ENCODE measurements at regions not wholly inside any gene's neighbourhood (a gene's known extent, or its start where the extent isn't known, plus 50 kb on each side); places are given as distances from the start of the nearest gene placed in this dataset.

DNA sequence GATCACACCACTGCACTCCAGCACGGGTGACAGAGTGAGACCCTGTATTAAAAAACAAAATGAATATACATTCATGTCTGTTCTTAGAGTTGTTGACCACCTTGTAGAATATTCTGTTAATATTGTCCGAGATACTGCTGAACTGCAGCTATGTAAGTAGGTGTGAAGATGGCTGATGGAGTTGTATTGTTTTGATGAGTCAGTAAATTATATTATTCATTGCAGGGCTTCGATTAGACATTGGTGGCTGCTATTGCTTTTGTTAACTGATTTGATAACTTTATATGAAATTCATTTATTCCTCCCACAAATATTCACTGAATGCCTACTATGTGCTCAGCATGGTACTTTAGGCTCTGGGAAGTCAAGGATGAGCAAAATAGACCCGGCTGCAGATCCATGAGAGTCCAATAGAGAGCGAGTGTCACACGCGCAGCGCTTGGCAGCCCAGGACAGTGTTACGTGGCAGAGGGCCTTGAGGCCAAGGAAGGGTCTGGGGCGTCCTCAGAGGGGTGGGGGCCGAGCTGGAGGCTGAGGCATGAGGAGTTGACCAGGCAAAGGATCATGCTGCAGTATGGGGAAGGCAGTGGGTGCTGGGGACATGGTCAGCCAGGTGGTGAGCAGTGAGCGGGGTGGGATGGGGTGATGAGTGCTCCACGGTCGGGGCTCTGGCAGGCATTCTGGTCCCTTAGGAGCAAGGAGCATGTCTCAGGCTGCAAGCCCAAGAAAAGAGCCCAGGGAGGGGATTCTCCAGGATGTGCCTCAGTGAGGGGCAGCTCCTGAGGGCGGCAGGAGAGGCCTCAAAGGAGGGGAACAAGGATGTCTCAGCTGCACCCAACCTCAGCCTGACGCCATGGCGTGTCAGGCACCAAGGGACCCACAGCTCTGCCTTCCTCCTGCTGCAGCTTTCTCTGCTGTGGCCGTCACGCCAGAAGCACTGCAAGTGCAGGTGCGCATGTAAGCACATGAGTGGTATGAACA lies 243.5 kb downstream of the GADD45G start:
- no peak overlapping the region for H3K4me3 Mint-ChIP-seq (ENCODE audit: unreplicated experiment)
- DNase-seq (ENCODE audit: extremely low spot score, unreplicated experiment): peak; percentile 73
- H3K27me3 Mint-ChIP-seq (ENCODE audit: unreplicated experiment): no peaks in the 10 kb centered on the region
- TF ChIP-seq, protein P1, sequence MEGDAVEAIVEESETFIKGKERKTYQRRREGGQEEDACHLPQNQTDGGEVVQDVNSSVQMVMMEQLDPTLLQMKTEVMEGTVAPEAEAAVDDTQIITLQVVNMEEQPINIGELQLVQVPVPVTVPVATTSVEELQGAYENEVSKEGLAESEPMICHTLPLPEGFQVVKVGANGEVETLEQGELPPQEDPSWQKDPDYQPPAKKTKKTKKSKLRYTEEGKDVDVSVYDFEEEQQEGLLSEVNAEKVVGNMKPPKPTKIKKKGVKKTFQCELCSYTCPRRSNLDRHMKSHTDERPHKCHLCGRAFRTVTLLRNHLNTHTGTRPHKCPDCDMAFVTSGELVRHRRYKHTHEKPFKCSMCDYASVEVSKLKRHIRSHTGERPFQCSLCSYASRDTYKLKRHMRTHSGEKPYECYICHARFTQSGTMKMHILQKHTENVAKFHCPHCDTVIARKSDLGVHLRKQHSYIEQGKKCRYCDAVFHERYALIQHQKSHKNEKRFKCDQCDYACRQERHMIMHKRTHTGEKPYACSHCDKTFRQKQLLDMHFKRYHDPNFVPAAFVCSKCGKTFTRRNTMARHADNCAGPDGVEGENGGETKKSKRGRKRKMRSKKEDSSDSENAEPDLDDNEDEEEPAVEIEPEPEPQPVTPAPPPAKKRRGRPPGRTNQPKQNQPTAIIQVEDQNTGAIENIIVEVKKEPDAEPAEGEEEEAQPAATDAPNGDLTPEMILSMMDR (IDR thresholded peaks at IDR 0.05): no peak
- no peaks in the 10 kb centered on the region for H3K4me1 Mint-ChIP-seq (ENCODE audit: unreplicated experiment)
- H3K27ac Mint-ChIP-seq (ENCODE audit: unreplicated experiment): no peak overlapping the region
- H3K36me3 Mint-ChIP-seq (ENCODE audit: unreplicated experiment): no peaks in the 10 kb centered on the region
- H3K9me3 Mint-ChIP-seq (ENCODE audit: unreplicated experiment): peaks cover 8% of the 10 kb centered on the region

DNA sequence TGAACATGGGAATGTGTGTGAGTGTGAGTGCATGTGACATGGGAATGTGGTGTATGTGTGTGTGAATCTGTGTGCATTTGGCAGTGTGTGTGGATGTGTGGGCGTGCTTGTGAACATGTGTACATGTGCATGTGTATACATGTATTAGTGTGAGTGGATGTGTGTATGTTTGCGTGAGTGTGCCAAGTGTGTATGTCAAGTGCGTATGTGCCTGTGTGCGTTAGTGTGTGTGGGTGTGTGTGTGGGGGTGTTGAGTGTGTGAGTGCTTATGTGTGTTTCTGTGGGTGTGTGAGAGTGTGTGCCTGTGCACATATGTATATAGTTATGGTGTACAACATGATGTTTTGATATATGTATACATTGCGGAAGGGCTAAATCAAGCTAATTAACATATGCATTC lies 244.3 kb downstream of the GADD45G start:
- DNase-seq (ENCODE audit: extremely low spot score, unreplicated experiment): no peak
- Mint-ChIP-seq H3K4me3 (ENCODE audit: unreplicated experiment) (no peak overlapping the region), H3K27me3 (ENCODE audit: unreplicated experiment) (no peaks in the 10 kb centered on the region), H3K4me1 (ENCODE audit: unreplicated experiment) (no peaks in the 10 kb centered on the region), H3K27ac (ENCODE audit: unreplicated experiment) (no peak overlapping the region), H3K36me3 (ENCODE audit: unreplicated experiment) (no peaks in the 10 kb centered on the region), H3K9me3 (ENCODE audit: unreplicated experiment) (peaks cover 8% of the 10 kb centered on the region)
- TF ChIP-seq, protein P1 (IDR thresholded peaks at IDR 0.05): no peak

DNA sequence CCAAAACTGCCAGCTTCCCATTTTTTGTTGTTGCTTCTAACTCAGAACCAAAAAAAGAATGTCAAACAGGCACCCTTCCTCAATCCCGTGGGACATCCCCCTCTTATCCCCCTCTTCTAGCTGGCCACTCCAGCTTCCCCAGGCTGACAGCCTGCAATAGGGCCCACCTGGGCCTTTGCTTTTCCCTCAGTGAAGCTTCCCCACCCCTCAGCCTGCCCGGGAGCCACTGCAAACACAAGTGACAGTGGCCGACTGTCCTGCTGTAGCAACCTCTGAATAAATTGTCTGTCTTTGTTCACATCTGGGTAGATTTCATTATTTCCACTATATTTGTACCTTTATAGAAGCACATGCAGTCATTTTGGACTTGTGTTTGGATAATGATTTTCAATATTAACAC lies 245.3 kb downstream of the GADD45G start:
- Mint-ChIP-seq H3K4me1 (ENCODE audit: unreplicated experiment) (no peaks in the 10 kb centered on the region), H3K9me3 (ENCODE audit: unreplicated experiment) (peaks cover 8% of the 10 kb centered on the region), H3K4me3 (ENCODE audit: unreplicated experiment) (no peak overlapping the region), H3K36me3 (ENCODE audit: unreplicated experiment) (no peaks in the 10 kb centered on the region), H3K27ac (ENCODE audit: unreplicated experiment) (no peak overlapping the region), H3K27me3 (ENCODE audit: unreplicated experiment) (no peaks in the 10 kb centered on the region)
- TF ChIP-seq, protein P1 (IDR thresholded peaks at IDR 0.05): no peak
- DNase-seq (ENCODE audit: extremely low spot score, unreplicated experiment): no peak

DNA sequence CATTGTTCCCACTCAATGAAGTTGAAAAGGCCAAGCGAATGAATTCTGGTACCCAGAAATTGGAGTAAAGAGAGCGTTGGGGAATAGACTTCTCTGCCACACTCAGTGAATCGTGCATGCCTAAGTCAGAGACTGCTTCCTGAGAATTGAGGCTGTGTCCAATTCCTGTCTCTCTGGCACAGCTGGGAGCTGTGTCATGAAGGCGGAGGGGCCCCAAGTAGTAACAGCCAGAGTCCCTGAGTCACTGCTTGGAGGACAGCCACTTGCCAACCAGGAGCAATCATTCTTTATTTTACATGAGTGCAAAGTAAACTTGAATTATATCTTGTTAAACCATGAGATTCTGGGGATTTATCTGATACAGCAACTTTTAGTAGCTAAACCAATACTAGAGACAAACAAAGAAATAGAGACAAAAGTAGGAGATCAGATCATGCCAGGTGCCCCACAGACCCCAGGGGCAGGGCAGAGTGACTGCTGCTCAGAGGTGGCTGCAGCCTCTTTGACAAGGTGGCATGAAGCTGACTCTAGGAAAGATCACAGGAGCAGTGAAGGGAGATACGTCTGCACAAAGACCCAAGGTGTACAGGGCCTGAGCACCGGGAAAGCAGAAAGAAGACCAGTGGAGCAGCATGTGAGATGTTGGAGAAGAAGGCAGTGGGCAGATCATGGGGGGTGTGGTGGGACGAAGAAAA lies 246.0 kb downstream of the GADD45G start:
- H3K36me3 Mint-ChIP-seq (ENCODE audit: unreplicated experiment): no peaks in the 10 kb centered on the region
- H3K27ac Mint-ChIP-seq (ENCODE audit: unreplicated experiment): no peak overlapping the region
- H3K4me1 Mint-ChIP-seq (ENCODE audit: unreplicated experiment): no peaks in the 10 kb centered on the region
- no peaks in the 10 kb centered on the region for H3K27me3 Mint-ChIP-seq (ENCODE audit: unreplicated experiment)
- DNase-seq (ENCODE audit: extremely low spot score, unreplicated experiment): no peak
- TF ChIP-seq, protein P1 (IDR thresholded peaks at IDR 0.05): no peak
- H3K4me3 Mint-ChIP-seq (ENCODE audit: unreplicated experiment): no peak overlapping the region
- peaks cover 8% of the 10 kb centered on the region for H3K9me3 Mint-ChIP-seq (ENCODE audit: unreplicated experiment)

DNA sequence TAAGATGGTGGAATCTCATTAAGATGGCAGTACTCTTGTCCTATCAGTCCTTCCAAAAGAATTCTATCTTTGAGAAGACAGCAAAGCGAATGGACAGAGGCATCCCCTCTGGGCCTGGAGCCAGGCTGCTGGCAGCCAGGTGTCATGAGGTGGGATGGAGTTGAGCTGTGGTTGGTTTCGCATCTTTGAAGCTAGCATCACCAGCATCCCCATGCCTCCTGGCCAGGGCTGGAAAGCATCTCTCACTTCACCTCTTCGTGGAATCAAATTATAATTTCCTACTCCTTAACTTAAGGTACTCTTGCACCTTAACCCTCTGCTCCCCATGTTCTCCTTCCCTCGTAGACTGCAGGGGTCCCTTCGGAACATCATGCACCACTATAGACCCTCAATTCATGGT lies 248.3 kb downstream of the GADD45G start:
- no peak for DNase-seq (ENCODE audit: extremely low spot score, unreplicated experiment)
- Mint-ChIP-seq H3K4me1 (ENCODE audit: unreplicated experiment) (no peaks in the 10 kb centered on the region), H3K9me3 (ENCODE audit: unreplicated experiment) (peaks cover 19% of the 10 kb centered on the region), H3K36me3 (ENCODE audit: unreplicated experiment) (no peaks in the 10 kb centered on the region), H3K4me3 (ENCODE audit: unreplicated experiment) (no peak overlapping the region), H3K27ac (ENCODE audit: unreplicated experiment) (no peak overlapping the region), H3K27me3 (ENCODE audit: unreplicated experiment) (peaks cover 11% of the 10 kb centered on the region)
- TF ChIP-seq, protein P1 (IDR thresholded peaks at IDR 0.05): no peak
